CD4-positive, alpha-beta memory T cell (primary cell): ENCODE measurements at regions not wholly inside any gene's neighbourhood (a gene's known extent, or its start where the extent isn't known, plus 50 kb on each side); places are given as distances from the start of the nearest gene placed in this dataset.
"Not testable (repeated sequence)": the region's sequence is repeated elsewhere in the genome, so short reads cannot be mapped to it uniquely, and the experiment has no call there.

Experiments used
- CTCF ChIA-PET: fragments of 350-600 bp; sonication (Branson Sonifier 250); formaldehyde crosslinking; loops from one replicate; lab custom pipeline; 2021; ENCODE audit warnings: inconsistent platforms; ENCODE audit not compliant: partially characterized antibody; lab: Charles Lee
- POLR2A ChIA-PET: fragments of 350-600 bp; sonication (Branson Sonifier 250); formaldehyde crosslinking; loops from one replicate; lab custom pipeline; 2021; ENCODE audit not compliant: partially characterized antibody; lab: Charles Lee
- DNase-seq, 5 donors: peaks; one replicate each; pipeline versions ENCODE4 v3.0.0 to v3.0.0-alpha.2; 2020 to 2022; ENCODE audit warnings: mixed read lengths in 1 of 5
- H3K27ac ChIP-seq: one replicate; pipeline ENCODE4 v1.7.0; 2013; ENCODE audit warnings: low read depth, low read length
- H3K27me3 ChIP-seq: 2 replicates; pipeline ENCODE4 v1.7.0; 2013; ENCODE audit warnings: mild to moderate bottlenecking, low read length, moderate library complexity; ENCODE audit not compliant: insufficient read depth
- H3K36me3 ChIP-seq: 2 replicates; pipeline ENCODE4 v1.7.0; 2013; ENCODE audit warnings: mild to moderate bottlenecking, low read length, moderate library complexity; ENCODE audit not compliant: insufficient read depth
- H3K4me1 ChIP-seq: 2 replicates; pipeline ENCODE4 v1.7.0; 2013; ENCODE audit warnings: mild to moderate bottlenecking, low read length, moderate library complexity; ENCODE audit not compliant: insufficient read depth
- H3K4me3 ChIP-seq, 2 donors: one replicate each; pipeline ENCODE4 v1.7.0; 2013; ENCODE audit warnings: low read length in 2 of 2, mild to moderate bottlenecking in 1 of 2
- H3K9me3 ChIP-seq, 2 donors: one replicate each; pipeline ENCODE4 v1.7.0; 2013; ENCODE audit warnings: low read length in 2 of 2, control low read depth in 1 of 2; ENCODE audit not compliant: control insufficient read depth in 1 of 2
- H3K27ac Mint-ChIP-seq, 7 donors: one replicate each; pipeline ENCODE4 v1.8.0; 2020 to 2021; ENCODE audit warnings: mixed read lengths in 7 of 7, mild to moderate bottlenecking in 6 of 7, inconsistent platforms in 3 of 7, moderate library complexity in 3 of 7
- H3K27me3 Mint-ChIP-seq, 2 donors: one replicate each; pipeline ENCODE4 v1.8.0; 2020 to 2021; ENCODE audit warnings: mixed read lengths in 2 of 2
- H3K36me3 Mint-ChIP-seq, 2 donors: one replicate each; pipeline ENCODE4 v1.8.0; 2020 to 2021; ENCODE audit warnings: mixed read lengths in 2 of 2, inconsistent platforms in 1 of 2, mild to moderate bottlenecking in 1 of 2
- H3K4me1 Mint-ChIP-seq, 4 donors: one replicate each; pipeline ENCODE4 v1.8.0; 2020 to 2021; ENCODE audit warnings: mixed read lengths in 4 of 4, mild to moderate bottlenecking in 1 of 4
- H3K4me3 Mint-ChIP-seq, 8 donors: one replicate each; pipeline ENCODE4 v1.8.0; 2020 to 2021; ENCODE audit warnings: mixed read lengths in 8 of 8, mild to moderate bottlenecking in 7 of 8, moderate library complexity in 6 of 8, inconsistent platforms in 3 of 8
- H3K9me3 Mint-ChIP-seq, 8 donors: one replicate each; pipeline ENCODE4 v1.8.0; 2020 to 2021; ENCODE audit warnings: mixed read lengths in 8 of 8, mild to moderate bottlenecking in 5 of 8, inconsistent platforms in 3 of 8, moderate library complexity in 1 of 8
- intact Hi-C: fragments of 100-400 bp; cut with micrococcal nuclease; formaldehyde crosslinking; loops from one replicate; pipeline ENCODE4 v1.15.1; 2023

DNA sequence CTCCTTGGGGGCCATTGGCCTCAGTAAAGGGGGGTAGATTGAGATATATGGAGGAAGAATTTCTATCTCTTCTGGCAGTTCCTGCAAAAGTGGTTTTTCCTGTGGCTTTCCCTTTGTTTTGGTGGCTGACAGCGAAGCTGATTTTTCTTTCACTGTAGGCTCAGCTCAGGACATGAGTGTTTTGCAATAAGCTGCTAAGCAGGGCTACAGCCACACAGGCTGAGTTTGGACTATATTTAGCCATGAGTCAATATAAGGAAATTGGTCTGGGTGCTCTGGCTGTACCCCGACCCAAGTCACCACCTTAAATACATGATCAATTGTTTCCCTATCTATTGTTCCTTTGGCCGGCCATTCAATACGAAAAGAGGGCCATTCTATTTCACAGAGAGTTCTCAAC is 212.7 kb upstream of the KCND2 start:
- H3K36me3 Mint-ChIP-seq, result no peaks in the 10 kb centered on the region
- H3K9me3 Mint-ChIP-seq, result peaks cover 0 to 16% (median 7%) of the 10 kb centered on the region in 8 donors
- H3K27me3 ChIP-seq, result no peaks in the 10 kb centered on the region
- no peaks in the 10 kb centered on the region for H3K36me3 ChIP-seq
- no peak for DNase-seq
- no peaks in the 10 kb centered on the region for H3K4me1 Mint-ChIP-seq
- ChIA-PET CTCF (no interaction called here), POLR2A (no interaction called here)
- no peak overlapping the region for H3K4me3 Mint-ChIP-seq
- H3K4me1 ChIP-seq, result no peaks in the 10 kb centered on the region
- no peak overlapping the region for H3K27ac Mint-ChIP-seq
- intact Hi-C loops, result no loop called here
- H3K27ac ChIP-seq, result no peak overlapping the region
- no peaks in the 10 kb centered on the region for H3K27me3 Mint-ChIP-seq
- no peaks in the 10 kb centered on the region for H3K9me3 ChIP-seq
- no peak overlapping the region for H3K4me3 ChIP-seq

DNA sequence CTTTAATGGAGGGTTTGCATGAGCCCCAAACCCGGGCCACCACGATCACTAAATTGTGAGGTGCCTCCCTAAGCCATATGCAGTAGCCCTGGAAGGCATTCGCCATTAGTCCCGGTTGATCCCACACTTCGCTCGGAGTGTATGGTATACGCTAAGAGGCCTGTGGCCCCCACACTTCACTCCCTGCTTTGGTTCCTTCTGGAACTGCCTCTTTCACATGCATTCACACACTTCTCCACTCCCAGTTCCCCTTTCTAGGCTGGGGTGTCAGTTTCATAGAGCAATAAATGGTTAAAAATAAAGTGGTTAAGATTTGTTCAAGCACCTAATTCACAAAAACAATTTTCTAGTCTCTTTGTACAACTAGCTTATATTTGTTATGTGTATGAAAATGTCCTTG is 212.1 kb upstream of the KCND2 start:
- DNase-seq, result no peak
- intact Hi-C loops, result no loop called here
- Histone ChIP-seq H3K36me3 (no peaks in the 10 kb centered on the region), H3K4me1 (no peaks in the 10 kb centered on the region), H3K27ac (no peak overlapping the region), H3K4me3 (no peak overlapping the region), H3K27me3 (no peaks in the 10 kb centered on the region), H3K9me3 (no peaks in the 10 kb centered on the region)
- H3K27ac Mint-ChIP-seq, result no peak overlapping the region
- POLR2A ChIA-PET, result no interaction called here
- CTCF ChIA-PET, result no interaction called here
- no peak overlapping the region for H3K4me3 Mint-ChIP-seq
- H3K27me3 Mint-ChIP-seq, result no peaks in the 10 kb centered on the region
- no peaks in the 10 kb centered on the region for H3K36me3 Mint-ChIP-seq
- peaks cover 0 to 16% (median 7%) of the 10 kb centered on the region in 8 donors for H3K9me3 Mint-ChIP-seq
- H3K4me1 Mint-ChIP-seq, result no peaks in the 10 kb centered on the region

DNA sequence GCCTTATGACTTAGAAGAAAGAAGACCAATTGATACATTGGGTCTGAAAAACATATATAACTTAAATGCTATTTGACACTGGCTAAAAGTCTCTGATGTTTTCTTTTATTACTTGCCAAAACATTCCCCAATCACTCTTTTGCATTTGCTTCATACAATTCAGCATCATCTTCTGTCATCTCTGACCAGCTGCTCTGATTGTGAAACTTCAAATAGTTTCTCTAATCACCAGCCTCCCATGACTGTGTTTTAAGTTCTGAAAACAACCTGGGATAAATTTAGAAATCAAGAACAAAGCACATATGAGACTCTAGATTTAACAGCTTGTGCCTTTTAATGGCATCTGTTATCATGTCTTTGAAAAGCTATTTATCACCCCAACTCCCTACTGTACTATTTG is 208.4 kb upstream of the KCND2 start:
- no peaks in the 10 kb centered on the region for H3K36me3 Mint-ChIP-seq
- no peaks in the 10 kb centered on the region for H3K27me3 Mint-ChIP-seq
- no peaks in the 10 kb centered on the region for H3K4me1 Mint-ChIP-seq
- intact Hi-C loops, result no loop called here
- H3K4me3 Mint-ChIP-seq, result no peak overlapping the region
- Histone ChIP-seq H3K9me3 (no peaks in the 10 kb centered on the region), H3K4me3 (no peak overlapping the region), H3K36me3 (no peaks in the 10 kb centered on the region), H3K27ac (no peak overlapping the region), H3K4me1 (no peaks in the 10 kb centered on the region), H3K27me3 (no peaks in the 10 kb centered on the region)
- ChIA-PET CTCF (no interaction called here), POLR2A (no interaction called here)
- no peak for DNase-seq
- H3K27ac Mint-ChIP-seq, result no peak overlapping the region
- H3K9me3 Mint-ChIP-seq, result peaks cover 0 to 27% (median 18%) of the 10 kb centered on the region in 8 donors

DNA sequence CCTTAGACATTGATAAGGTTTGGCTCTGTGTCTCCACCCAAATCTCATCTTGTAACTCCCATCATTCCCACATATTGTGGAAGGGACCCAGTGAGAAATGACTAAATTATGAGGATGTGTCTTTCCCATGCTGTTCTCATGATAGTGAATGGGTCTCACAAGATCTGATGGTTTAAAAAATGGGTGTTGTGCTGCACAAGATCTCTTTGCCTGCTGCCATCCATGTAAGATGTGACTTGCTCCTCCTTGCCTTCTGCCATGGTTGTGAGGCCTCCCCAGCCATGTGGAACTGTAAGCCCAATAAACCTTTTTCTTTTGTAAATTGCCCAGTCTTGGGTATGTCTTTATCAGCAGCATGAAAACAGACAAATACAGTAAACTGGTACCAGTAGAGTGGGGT is 206.1 kb upstream of the KCND2 start:
- CTCF ChIA-PET, H3K4me1 Mint-ChIP-seq, H3K36me3 Mint-ChIP-seq: not testable (repeated sequence)

DNA sequence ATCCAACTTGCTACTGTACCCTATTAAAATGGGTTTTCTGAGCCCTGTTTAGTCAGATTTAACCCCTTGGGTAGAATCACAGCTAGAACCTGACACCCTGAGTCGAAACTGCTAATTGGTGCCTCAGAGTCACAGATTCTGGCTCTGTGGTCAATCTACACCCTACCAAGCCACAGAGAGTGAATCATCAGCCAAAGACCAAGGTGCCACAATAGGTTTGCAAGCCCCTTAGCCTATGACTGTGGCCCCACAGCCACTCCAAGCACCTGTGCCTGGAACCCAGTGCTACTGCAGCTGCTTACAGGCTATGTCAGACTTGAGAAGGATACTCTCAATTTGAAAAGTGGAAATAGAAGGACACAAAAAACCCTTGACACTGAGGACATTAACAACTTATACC is 202.8 kb upstream of the KCND2 start:
- POLR2A ChIA-PET, result no interaction called here
- H3K4me3 Mint-ChIP-seq, result no peak overlapping the region
- H3K9me3 Mint-ChIP-seq, result peaks cover 0 to 33% (median 21%) of the 10 kb centered on the region in 8 donors
- H3K4me3 ChIP-seq, result no peak overlapping the region
- CTCF ChIA-PET, result no interaction called here
- H3K27me3 Mint-ChIP-seq, result no peaks in the 10 kb centered on the region
- no peaks in the 10 kb centered on the region for H3K27me3 ChIP-seq
- no peak for DNase-seq
- no peaks in the 10 kb centered on the region for H3K36me3 ChIP-seq
- H3K4me1 Mint-ChIP-seq, result no peaks in the 10 kb centered on the region
- H3K9me3 ChIP-seq, result no peaks in the 10 kb centered on the region
- H3K27ac Mint-ChIP-seq, result no peak overlapping the region
- no peaks in the 10 kb centered on the region for H3K36me3 Mint-ChIP-seq
- intact Hi-C loops, result no loop called here
- no peaks in the 10 kb centered on the region for H3K4me1 ChIP-seq
- no peak overlapping the region for H3K27ac ChIP-seq

More for the DNA sequence above, 206.1 kb upstream of the KCND2 start:
- H3K27me3 Mint-ChIP-seq, H3K27ac ChIP-seq, H3K4me1 ChIP-seq, H3K4me3 Mint-ChIP-seq, H3K4me3 ChIP-seq, DNase-seq, H3K9me3 ChIP-seq, H3K36me3 ChIP-seq, intact Hi-C loops, H3K27ac Mint-ChIP-seq, POLR2A ChIA-PET, H3K27me3 ChIP-seq: not testable (repeated sequence)
- H3K9me3 Mint-ChIP-seq, result peaks cover 0 to 28% (median 19%) of the 10 kb centered on the region in 8 donors

DNA sequence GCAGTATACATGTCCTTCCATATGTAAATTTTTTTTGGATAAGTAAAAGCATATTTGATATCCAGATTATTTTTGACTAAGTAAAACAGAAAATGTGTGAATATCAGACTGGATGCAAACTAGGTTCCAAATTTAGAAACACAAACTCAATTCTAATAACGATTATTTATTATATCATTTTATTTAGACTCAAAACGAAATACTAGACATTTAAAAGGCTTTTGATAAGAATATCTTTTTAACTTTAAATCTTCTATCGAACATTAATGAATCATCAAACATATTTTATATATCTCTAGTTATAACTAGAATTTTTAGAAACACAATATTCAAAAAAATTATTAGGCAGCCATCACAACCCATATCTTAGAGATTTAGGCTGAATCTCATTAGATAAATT is 195.2 kb upstream of the KCND2 start:
- ChIA-PET POLR2A (no interaction called here), CTCF (no interaction called here)
- Histone ChIP-seq H3K27me3 (no peaks in the 10 kb centered on the region), H3K9me3 (peaks cover 0 to 3% of the 10 kb centered on the region in 2 donors), H3K4me3 (no peak overlapping the region), H3K4me1 (no peaks in the 10 kb centered on the region), H3K27ac (no peak overlapping the region), H3K36me3 (no peaks in the 10 kb centered on the region)
- Mint-ChIP-seq H3K4me1 (no peaks in the 10 kb centered on the region), H3K27me3 (no peaks in the 10 kb centered on the region), H3K4me3 (no peak overlapping the region), H3K9me3 (peaks cover 0 to 9% (median 3%) of the 10 kb centered on the region in 8 donors), H3K27ac (no peak overlapping the region), H3K36me3 (no peaks in the 10 kb centered on the region)
- intact Hi-C loops, result no loop called here
- no peak for DNase-seq

DNA sequence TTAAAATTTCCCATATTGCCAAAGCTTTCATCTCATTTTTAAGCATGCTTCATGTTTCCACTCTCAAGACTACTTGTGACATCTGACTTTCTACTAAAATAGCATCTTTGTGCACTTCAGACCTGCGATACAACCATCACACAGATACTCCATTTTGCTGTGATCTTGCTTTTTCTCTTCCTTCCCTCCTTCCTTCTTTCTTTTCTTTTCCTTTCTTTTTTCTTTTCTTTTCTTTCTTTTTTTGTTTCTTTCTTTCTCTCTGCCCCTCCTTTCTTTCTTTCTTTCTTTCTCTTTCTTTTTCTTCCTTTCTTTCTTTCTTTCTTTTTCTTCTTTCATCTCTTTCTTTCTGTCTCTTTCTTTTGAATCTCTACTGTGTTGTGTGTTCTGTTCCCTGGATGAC is 194.0 kb upstream of the KCND2 start:
- no peak overlapping the region for H3K27ac ChIP-seq
- no peaks in the 10 kb centered on the region for H3K36me3 ChIP-seq
- no peak overlapping the region for H3K4me3 ChIP-seq
- peak overlapping the region in 1 of 7 donors; percentile 23 for H3K27ac Mint-ChIP-seq
- peaks cover 0 to 11% (median 5%) of the 10 kb centered on the region in 8 donors for H3K9me3 Mint-ChIP-seq
- peaks cover 0 to 3% of the 10 kb centered on the region in 2 donors for H3K9me3 ChIP-seq
- H3K27me3 ChIP-seq, result no peaks in the 10 kb centered on the region
- intact Hi-C loops, result no loop called here
- ChIA-PET POLR2A (no interaction called here), CTCF (no interaction called here)
- no peaks in the 10 kb centered on the region for H3K27me3 Mint-ChIP-seq
- H3K4me1 ChIP-seq, result no peaks in the 10 kb centered on the region
- H3K4me1 Mint-ChIP-seq, result no peaks in the 10 kb centered on the region
- no peak for DNase-seq
- H3K36me3 Mint-ChIP-seq, result no peaks in the 10 kb centered on the region
- no peak overlapping the region for H3K4me3 Mint-ChIP-seq

DNA sequence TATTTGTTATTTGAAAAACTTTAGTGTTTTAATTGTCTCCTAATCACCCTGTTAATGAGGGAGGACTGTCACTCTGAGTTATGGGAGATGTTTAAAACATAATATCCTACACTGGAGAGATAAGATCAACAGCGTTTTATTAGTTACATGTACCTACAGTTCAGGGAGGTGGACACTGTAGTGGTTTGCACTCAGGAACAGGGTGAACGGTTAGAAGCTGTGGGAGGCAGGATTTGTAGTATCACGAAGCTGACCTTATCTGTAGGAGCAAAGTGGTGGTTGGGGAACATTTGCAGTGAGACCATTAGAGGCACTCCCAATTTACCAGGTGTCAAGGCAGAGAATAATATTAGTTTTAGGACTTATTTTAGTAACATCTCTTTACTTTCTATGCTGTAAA is 193.3 kb upstream of the KCND2 start:
- intact Hi-C loops, result no loop called here
- Histone ChIP-seq H3K27ac (no peak overlapping the region), H3K4me1 (no peaks in the 10 kb centered on the region), H3K4me3 (no peak overlapping the region), H3K9me3 (peaks cover 0 to 3% of the 10 kb centered on the region in 2 donors), H3K36me3 (no peaks in the 10 kb centered on the region), H3K27me3 (no peaks in the 10 kb centered on the region)
- Mint-ChIP-seq H3K27ac (no peak overlapping the region), H3K27me3 (no peaks in the 10 kb centered on the region), H3K36me3 (no peaks in the 10 kb centered on the region), H3K4me3 (no peak overlapping the region), H3K4me1 (no peaks in the 10 kb centered on the region), H3K9me3 (peaks cover 0 to 12% (median 5%) of the 10 kb centered on the region in 8 donors)
- CTCF ChIA-PET, result no interaction called here
- no peak for DNase-seq
- POLR2A ChIA-PET, result no interaction called here
